Activated CD8-positive, alpha-beta T cell treated with anti-CD3 and anti-CD28 coated beads for 36 hours (primary cell): ENCODE measurements at regions not wholly inside any gene's neighbourhood (a gene's known extent, or its start where the extent isn't known, plus 50 kb on each side); places are given as distances from the start of the nearest gene placed in this dataset.

Experiments used
- ATAC-seq: fragments of 200-7000 bp; cut with Tn5 transposase; one replicate; pipeline ENCODE4 v1.10.0; 2021; ENCODE audit warnings: mild to moderate bottlenecking, moderate library complexity
- CTCF ChIA-PET: fragments of 350-600 bp; sonication (Branson Sonifier 250); formaldehyde crosslinking; loops from one replicate; lab custom pipeline; 2021; ENCODE audit warnings: antibody characterized with exemption; lab: Charles Lee
- POLR2A ChIA-PET: fragments of 350-600 bp; sonication (Branson Sonifier 250); formaldehyde crosslinking; loops from one replicate; lab custom pipeline; 2021; ENCODE audit warnings: antibody characterized with exemption; lab: Charles Lee
- DNase-seq: peaks from one replicate; pipeline ENCODE4 v3.0.0-alpha.2; 2020
- H3K27ac Mint-ChIP-seq: one replicate; pipeline ENCODE4 v1.8.0; 2021; ENCODE audit warnings: mild to moderate bottlenecking, mixed read lengths
- H3K27me3 Mint-ChIP-seq: one replicate; pipeline ENCODE4 v1.8.0; 2021; ENCODE audit warnings: mixed read lengths
- H3K36me3 Mint-ChIP-seq: one replicate; pipeline ENCODE4 v1.8.0; 2021; ENCODE audit warnings: low read depth, mixed read lengths
- H3K4me1 Mint-ChIP-seq: one replicate; pipeline ENCODE4 v1.8.0; 2021; ENCODE audit warnings: low read depth, mixed read lengths
- H3K4me3 Mint-ChIP-seq: one replicate; pipeline ENCODE4 v1.8.0; 2021; ENCODE audit warnings: mild to moderate bottlenecking, moderate library complexity, mixed read lengths
- H3K9me3 Mint-ChIP-seq: one replicate; pipeline ENCODE4 v1.8.0; 2021; ENCODE audit warnings: mixed read lengths
- intact Hi-C: fragments of 100-400 bp; cut with micrococcal nuclease; formaldehyde crosslinking; loops from one replicate; pipeline ENCODE4 v1.10.0; 2022
- TF ChIP-seq, protein P1 (sequence below): fragments of 200-600 bp; IDR thresholded peaks from one replicate; pipeline ENCODE4 v1.8.0; 2022; ENCODE audit warnings: antibody characterized with exemption, mild to moderate bottlenecking

DNA sequence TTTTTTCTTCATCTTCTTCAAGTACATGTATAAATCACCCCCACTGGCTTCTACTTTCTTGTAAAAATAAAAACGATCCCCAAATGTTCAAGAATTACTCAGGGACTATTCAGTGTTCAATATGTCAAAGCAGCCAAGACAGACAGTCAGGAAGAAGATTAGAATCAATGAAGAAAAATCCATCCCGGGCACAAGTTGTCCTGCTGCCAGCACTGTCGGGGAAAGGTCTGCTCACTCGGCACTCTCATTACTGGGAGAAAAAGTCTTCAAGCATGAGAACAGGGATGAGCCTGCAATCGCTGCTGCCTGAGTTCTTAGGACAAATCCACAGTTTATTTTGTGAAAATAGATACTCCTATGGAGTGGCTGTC is 482.8 kb upstream of the KLHL29 start:
- Mint-ChIP-seq H3K27ac (no peak overlapping the region), H3K9me3 (no peaks in the 10 kb centered on the region), H3K36me3 (no peaks in the 10 kb centered on the region), H3K4me3 (no peak overlapping the region), H3K27me3 (peaks cover 4% of the 10 kb centered on the region), H3K4me1 (no peaks in the 10 kb centered on the region)
- ChIA-PET POLR2A (no interaction called here), CTCF (no interaction called here)
- intact Hi-C loops, result no loop called here
- no peak for DNase-seq
- no peak for ATAC-seq
- TF ChIP-seq, protein P1, sequence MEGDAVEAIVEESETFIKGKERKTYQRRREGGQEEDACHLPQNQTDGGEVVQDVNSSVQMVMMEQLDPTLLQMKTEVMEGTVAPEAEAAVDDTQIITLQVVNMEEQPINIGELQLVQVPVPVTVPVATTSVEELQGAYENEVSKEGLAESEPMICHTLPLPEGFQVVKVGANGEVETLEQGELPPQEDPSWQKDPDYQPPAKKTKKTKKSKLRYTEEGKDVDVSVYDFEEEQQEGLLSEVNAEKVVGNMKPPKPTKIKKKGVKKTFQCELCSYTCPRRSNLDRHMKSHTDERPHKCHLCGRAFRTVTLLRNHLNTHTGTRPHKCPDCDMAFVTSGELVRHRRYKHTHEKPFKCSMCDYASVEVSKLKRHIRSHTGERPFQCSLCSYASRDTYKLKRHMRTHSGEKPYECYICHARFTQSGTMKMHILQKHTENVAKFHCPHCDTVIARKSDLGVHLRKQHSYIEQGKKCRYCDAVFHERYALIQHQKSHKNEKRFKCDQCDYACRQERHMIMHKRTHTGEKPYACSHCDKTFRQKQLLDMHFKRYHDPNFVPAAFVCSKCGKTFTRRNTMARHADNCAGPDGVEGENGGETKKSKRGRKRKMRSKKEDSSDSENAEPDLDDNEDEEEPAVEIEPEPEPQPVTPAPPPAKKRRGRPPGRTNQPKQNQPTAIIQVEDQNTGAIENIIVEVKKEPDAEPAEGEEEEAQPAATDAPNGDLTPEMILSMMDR, result no peak

DNA sequence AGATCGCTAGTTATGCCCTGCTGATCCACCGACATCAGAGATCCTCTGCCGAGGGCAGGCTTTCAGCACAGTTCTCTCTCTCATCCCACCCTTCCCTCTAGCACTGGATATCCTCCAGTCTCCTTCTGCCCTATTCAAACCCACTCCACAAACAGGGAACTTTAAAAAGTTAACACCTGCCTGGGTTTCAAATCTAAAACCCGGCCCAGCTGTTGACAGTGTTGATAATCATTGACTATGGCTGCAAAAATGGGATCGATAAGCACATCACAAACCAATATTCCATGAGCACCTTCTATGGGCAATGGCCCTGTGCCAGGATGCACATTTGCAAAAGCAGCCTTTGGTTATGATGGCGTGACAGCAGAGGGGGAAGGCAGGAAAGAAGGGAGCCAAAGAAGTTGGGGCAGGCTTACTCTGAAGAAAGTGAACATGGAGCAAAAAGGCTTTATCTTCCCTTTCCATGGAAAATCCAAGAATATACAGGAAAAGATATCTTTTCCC is 482.3 kb upstream of the KLHL29 start:
- H3K27me3 Mint-ChIP-seq, result peaks cover 4% of the 10 kb centered on the region
- intact Hi-C loops, result no loop called here
- CTCF ChIA-PET, result interaction anchor here (1.7 kb wide), 1 partner anchor 13 kb away, joined by 4 read pairs; no protein-coding TSS in a partner anchor

DNA sequence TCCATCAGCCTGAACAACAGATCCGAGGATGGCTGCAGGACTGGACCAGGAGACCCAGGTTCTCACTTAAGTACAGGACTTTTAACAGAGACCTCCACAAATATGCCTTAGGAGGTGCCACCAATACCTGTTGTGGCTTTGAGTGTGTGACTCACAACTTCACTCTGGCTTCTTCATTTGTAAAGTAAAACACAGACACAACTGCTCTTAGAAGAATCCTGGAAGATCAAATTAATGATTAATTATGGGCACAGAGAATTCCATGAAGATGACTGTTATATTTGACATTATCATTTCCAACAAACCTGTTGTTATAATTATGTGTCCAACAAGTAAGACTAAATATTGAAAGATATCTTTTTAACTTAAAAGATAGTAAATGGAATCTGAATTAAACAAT is 481.4 kb upstream of the KLHL29 start:
- intact Hi-C loops, result no loop called here
- Mint-ChIP-seq H3K4me1 (no peaks in the 10 kb centered on the region), H3K9me3 (no peaks in the 10 kb centered on the region), H3K36me3 (no peaks in the 10 kb centered on the region), H3K27me3 (peaks cover 4% of the 10 kb centered on the region), H3K27ac (no peak overlapping the region), H3K4me3 (no peak overlapping the region)
- CTCF ChIA-PET, result interaction anchor here (0.9 to 1.7 kb wide), 3 partner anchors 9 to 15 kb away, joined by 3 to 4 read pairs (median 3); no protein-coding TSS in a partner anchor
- POLR2A ChIA-PET, result no interaction called here
- TF ChIP-seq, protein P1, result no peak
- DNase-seq (no peak), ATAC-seq (no peak)

More for the DNA sequence above, 482.3 kb upstream of the KLHL29 start:
- no peak for ATAC-seq
- no peak for DNase-seq
- Mint-ChIP-seq H3K4me1 (no peaks in the 10 kb centered on the region), H3K27ac (no peak overlapping the region), H3K36me3 (no peaks in the 10 kb centered on the region), H3K4me3 (no peak overlapping the region), H3K9me3 (no peaks in the 10 kb centered on the region)
- POLR2A ChIA-PET, result no interaction called here
- TF ChIP-seq, protein P1, result no peak

DNA sequence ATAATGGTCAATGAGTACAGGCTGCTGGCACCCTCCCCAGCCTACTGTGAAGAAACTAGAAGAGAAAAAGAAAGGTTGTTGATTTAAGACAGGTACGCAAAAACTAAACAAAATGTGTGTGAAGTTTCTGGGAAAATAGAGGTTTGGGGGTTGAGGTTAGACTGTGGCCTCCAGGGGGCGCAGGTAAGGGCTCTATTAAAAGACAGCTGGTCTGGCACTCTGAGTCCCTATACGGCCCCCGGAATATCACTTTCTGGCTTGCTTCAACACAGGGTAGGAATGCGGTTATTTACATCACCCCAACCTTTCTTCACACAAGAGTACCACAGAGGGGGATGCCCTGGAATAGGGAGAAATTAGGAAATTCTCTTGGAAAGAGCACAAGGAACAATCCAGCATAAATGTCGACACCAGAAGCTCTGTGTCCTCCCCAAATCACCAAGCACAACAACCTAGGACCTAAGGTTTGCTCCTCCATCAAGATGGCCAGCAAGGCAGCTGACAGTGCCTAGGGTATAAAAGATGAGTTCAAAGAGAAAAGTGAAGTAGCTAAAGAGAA is 480.8 kb upstream of the KLHL29 start:
- H3K27me3 Mint-ChIP-seq, result peaks cover 5% of the 10 kb centered on the region
- TF ChIP-seq, protein P1, result peak; percentile 48
- H3K4me3 Mint-ChIP-seq, result no peak overlapping the region
- no peak overlapping the region for H3K27ac Mint-ChIP-seq
- intact Hi-C loops, result no loop called here
- H3K9me3 Mint-ChIP-seq, result no peaks in the 10 kb centered on the region
- POLR2A ChIA-PET, result no interaction called here
- no peaks in the 10 kb centered on the region for H3K4me1 Mint-ChIP-seq
- ATAC-seq, result no peak
- no peaks in the 10 kb centered on the region for H3K36me3 Mint-ChIP-seq
- CTCF ChIA-PET, result interaction anchor here (0.9 to 1.7 kb wide), 4 partner anchors 8 to 72 kb away, joined by 3 to 4 read pairs (median 3); no protein-coding TSS in a partner anchor
- peak; percentile 40 for DNase-seq

DNA sequence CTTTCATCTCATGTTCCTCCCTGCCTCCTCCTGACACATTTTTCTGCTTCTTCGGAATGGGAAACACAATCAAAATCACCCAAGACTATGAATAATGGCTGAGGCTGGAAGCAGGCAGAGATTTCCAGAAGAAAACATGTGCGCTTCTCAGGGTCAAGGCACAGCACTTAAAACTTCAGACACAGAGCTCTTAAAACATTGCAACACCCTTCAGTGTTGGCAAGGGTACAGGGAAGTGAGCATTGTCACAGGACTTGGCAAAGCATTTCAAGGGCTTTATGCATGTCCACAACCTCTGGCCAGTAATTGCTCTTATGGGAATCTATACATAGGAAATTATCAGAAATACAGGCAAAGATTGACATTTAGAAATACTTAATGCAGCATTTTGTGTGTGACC is 477.6 kb upstream of the KLHL29 start:
- ChIA-PET CTCF (no interaction called here), POLR2A (no interaction called here)
- no peak overlapping the region for H3K4me3 Mint-ChIP-seq
- no peaks in the 10 kb centered on the region for H3K4me1 Mint-ChIP-seq
- H3K36me3 Mint-ChIP-seq, result no peaks in the 10 kb centered on the region
- peaks cover 4% of the 10 kb centered on the region for H3K27me3 Mint-ChIP-seq
- TF ChIP-seq, protein P1, result no peak
- H3K9me3 Mint-ChIP-seq, result no peaks in the 10 kb centered on the region
- H3K27ac Mint-ChIP-seq, result no peak overlapping the region
- intact Hi-C loops, result no loop called here
- DNase-seq, result no peak
- ATAC-seq, result no peak
